NCI-H128 (cell line): ENCODE measurements at regions not wholly inside any gene's neighbourhood (a gene's known extent, or its start where the extent isn't known, plus 50 kb on each side); places are given as distances from the start of the nearest gene placed in this dataset.
"Not testable (repeated sequence)": the region's sequence is repeated elsewhere in the genome, so short reads cannot be mapped to it uniquely, and the experiment has no call there.

Source experiments
- DNase-seq: peaks from one replicate; lab custom pipeline; 2025; ENCODE audit not compliant: unreplicated experiment; lab: John Stamatoyannopoulos, UW

GRCh38 chr13:50468849-50469669 is 374.4 kb downstream of the DLEU7 start:
- no peak for DNase-seq

DNA sequence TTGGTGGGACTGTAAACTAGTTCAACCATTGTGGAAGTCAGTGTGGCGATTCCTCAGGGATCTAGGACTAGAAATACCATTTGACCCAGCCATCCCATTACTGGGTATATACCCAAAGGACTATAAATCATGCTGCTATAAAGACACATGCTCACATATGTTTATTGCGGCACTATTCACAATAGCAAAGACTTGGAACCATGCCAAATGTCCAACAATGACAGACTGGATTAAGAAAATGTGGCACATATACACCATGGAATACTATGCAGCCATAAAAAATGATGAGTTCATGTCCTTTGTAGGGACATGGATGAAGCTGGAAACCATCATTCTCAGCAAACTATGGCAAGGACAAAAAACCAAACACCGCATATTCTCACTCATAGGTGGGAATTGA is 370.4 kb downstream of the DLEU7 start:
- DNase-seq: not testable (repeated sequence)

DNA sequence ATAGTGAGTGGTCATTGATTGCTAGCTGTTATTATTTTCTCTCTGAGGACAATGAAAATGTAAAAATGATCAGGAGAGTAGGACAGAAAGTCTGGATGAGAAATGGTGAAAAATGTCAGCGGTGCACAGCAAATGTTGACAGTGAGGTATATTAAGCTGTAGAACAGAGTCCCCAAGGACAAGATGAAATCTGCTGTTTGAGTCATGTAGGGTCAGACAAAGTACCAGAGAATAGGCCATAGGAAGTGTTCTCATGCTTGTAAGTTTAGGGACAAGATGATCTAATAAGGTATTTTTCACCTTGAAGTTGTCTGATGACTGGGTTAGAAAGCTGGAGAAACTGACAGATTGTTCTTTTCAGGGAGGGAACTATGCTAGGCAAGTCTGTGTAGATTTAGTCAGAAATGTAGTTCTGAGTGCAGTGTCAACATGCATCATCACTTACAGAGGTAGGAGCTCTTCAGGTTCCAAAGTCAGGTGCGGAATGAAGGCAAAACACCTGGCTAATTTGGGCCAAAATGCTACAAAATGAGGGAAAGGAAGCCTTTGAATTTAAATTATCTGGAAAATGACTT is 369.3 kb downstream of the DLEU7 start:
- DNase-seq: no peak

DNA sequence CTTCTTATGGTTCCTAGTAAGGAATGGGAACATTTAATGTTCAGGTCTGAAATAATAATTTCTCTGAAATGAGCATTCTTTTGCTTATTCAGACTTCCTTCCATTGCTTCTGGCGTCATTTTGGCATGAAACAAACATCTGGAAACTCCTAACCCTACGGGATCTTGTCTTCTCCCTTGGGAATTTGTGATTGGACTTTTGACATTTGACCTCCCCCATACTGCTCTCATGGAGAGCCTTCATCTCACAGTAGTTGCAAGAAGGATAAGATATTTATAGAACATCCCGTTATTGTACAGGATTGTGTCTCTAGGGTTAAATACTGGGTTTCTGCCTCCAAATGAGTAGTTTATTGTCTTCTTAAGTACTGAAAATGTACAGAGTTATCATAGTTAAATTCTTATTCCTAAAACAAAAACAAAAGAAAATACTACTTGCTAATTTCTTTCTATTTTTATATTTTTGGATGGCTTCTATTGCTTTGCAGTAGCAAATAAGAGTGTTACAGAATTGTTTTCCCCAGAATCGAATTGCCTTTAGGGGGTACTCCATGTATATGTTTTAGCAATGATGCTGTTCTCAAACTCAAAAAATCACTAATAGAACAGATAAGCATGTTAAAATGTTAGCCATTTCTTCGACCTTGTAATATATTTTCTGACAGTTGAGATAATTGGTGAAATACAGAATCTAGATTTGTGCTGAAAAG is 366.8 kb downstream of the DLEU7 start:
- no peak for DNase-seq

DNA sequence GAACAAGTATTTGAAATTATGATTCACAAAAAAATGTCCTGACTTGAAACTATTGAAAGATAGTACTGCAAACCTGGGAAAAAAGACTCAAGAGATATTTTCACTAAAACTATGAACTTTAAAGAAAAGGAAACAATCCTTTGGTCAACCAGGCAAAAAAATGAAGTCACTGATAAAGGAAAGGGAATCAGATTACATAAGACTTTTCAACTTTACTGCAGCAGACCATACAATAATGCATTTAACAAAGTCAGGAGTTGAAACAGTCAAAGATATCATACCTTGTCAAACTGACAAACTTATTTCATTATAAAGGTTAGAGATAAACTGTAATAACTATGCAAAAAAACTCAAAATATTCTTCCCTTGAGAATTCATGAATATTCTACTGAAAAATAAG is 361.6 kb downstream of the DLEU7 start:
- no peak for DNase-seq

- no peak for DNase-seq
These were observed 360.1 kb downstream of the DLEU7 start for GRCh38 chr13:50483416-50483815.

DNA sequence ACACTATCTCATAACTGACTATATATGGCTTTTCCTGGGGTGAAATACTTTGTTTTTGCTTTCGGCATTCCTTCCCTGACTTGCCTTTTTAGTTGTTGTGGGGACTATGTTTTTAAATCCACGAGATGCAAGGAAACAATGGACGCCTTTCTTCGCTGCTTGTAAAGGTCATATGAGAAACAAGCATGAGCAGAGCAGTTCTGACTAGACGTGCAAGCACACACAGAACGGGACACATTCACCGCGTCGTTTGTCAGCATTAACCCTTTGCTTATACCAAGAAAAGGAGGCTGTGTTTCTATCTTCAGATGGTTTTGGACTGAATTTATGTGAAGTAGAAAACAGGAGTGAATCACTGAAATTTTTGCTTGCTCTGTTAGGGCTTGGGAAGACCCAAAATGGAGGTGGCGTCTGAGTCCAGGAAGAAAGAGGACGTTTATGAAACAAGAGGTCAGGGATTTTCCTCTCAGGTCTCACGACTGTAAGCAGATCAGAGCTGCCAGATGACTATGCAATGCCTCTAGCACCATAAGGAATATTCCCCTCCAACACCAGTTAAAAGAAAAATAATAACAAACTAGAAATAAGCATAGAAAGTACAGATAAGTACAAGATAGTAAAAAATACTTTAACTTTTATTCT is 358.9 kb downstream of the DLEU7 start:
- DNase-seq: no peak

- no peak for DNase-seq
These were observed 357.2 kb downstream of the DLEU7 start for GRCh38 chr13:50485979-50486935.

GRCh38 chr13:50493683-50494082 is 349.8 kb downstream of the DLEU7 start:
- no peak for DNase-seq

DNA sequence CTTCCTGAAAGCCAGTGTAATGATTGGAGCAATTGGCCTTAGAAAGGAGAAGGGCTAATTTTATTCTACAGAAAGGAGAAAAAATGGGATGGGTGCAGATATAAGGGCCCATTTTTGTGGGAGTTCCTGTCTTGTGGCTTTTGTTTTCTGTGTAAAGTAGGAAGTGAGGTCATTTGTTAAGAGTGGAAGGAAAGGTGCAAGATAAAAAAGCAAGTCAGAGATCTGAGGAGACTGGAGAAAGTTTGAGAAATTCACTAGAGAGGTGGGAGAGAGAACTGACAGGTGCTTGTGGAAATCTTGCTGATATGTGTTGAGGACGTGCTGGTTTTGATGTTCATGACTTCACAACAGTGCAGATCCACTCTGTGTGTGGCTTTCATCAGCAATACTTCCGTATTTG is 349.4 kb downstream of the DLEU7 start:
- DNase-seq: no peak

DNA sequence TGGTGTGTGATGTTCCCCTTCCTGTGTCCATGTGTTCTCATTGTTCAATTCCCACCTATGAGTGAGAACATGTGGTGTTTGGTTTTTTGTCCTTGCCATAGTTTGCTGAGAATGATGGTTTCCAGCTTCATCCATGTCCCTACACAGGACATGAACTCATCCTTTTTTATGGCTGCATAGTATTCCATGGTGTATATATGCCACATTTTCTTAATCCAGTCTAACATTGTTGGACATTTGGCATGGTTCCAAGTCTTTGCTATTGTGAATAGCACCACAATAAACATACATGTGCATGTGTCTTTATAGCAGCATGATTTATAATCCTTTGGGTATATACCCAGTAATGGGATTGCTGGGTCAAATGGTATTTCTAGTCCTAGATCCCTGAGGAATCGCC is 340.3 kb downstream of the DLEU7 start:
- not testable (repeated sequence) for DNase-seq

- no peak for DNase-seq
These were observed 334.3 kb downstream of the DLEU7 start for GRCh38 chr13:50509167-50509566.

- no peak for DNase-seq
These were observed 333.6 kb downstream of the DLEU7 start for GRCh38 chr13:50509771-50510441.

GRCh38 chr13:50510885-50511545 is 332.5 kb downstream of the DLEU7 start:
- not testable (repeated sequence) for DNase-seq

- DNase-seq: no peak
These were observed 331.6 kb downstream of the DLEU7 start for GRCh38 chr13:50511877-50512341.

DNA sequence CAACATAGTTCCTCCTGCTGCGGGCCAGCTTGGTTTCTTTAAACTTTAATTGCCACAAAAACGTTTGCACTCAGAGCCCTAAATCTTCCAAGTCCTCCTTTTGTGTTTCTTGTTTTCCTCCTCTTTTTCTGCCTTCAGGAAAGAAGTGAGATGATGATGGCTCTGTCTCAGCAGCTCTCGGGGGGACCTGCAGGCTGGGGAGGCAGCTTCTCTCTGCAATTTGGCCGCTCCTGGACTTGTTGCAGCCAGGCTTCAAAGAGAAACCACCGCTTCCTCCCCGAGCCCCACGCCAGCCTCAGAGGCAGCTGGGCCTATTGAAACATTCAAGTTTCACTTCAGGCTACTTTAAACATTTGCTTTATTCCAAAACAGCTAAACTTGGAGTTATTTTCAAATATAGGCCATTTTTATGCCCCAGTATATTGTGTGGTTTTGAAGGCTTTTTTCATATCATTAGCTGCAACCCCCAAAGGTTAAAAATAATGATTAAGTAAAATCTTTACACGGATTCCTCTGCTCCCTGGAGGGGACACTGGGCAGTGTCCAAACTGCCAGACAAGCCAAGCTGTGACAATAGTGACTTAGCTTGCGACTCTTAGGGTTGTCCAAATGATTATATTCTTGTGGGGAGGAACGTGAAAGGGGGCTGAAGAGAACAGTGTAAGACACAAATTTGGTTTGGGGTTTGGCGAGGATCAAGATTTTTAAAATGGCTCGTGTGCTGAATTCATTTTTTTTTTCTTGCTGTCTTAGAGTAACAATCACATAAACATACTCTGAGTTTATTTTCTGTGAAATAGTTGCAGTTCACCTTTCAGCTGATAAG is 330.8 kb downstream of the DLEU7 start:
- DNase-seq: no peak

- no peak for DNase-seq
These were observed 330.1 kb downstream of the DLEU7 start for GRCh38 chr13:50513300-50513877.

- no peak for DNase-seq
These were observed 329.2 kb downstream of the DLEU7 start for GRCh38 chr13:50514249-50514648.
